PC-3 (cell line): ENCODE measurements at regions not wholly inside any gene's neighbourhood (a gene's known extent, or its start where the extent isn't known, plus 50 kb on each side); places are given as distances from the start of the nearest gene placed in this dataset.

Source experiments
- ATAC-seq: fragments of 200-7000 bp; cut with Tn5 transposase; 2 replicates; pipeline ENCODE4 v1.9.1; 2020; ENCODE audit warnings: mild to moderate bottlenecking, moderate library complexity
- BruUV-seq: library from RNA; stranded (reverse); fragments of 400-500 nt; replicated peaks from 2 replicates; lab custom pipeline; 2021; lab: Mats Ljungman, UMichigan
- CTCF ChIA-PET: fragments of 300-600 bp; sonication (Branson Sonifier 250); formaldehyde crosslinking; loops from one replicate; lab custom pipeline; 2022; ENCODE audit warnings: antibody characterized with exemption; lab: Charles Lee
- POLR2A ChIA-PET: fragments of 300-600 bp; sonication (Branson Sonifier 250); formaldehyde crosslinking; loops from one replicate; lab custom pipeline; 2022; ENCODE audit warnings: antibody characterized with exemption; ENCODE audit not compliant: unreplicated experiment; lab: Charles Lee
- DNase-seq: peaks from one replicate; pipeline ENCODE4 v3.0.0-alpha.2; 2015
- H2AFZ ChIP-seq: fragments of 300-600 bp; sonication (generic); 2 replicates; pipeline ENCODE4 v1.6.0; 2016; ENCODE audit warnings: antibody characterized with exemption, low read length
- H3F3A ChIP-seq: fragments of 300-600 bp; sonication (generic); one replicate; pipeline ENCODE4 v1.6.0; 2017; ENCODE audit warnings: antibody characterized with exemption, low read length, control low read depth, mild to moderate bottlenecking; ENCODE audit not compliant: unreplicated experiment
- H3K27ac ChIP-seq: fragments of 300-600 bp; sonication (generic); 2 replicates; pipeline ENCODE4 v1.5.1; 2016; ENCODE audit warnings: mild to moderate bottlenecking, low read length
- H3K27me3 ChIP-seq: fragments of 300-600 bp; sonication (generic); 2 replicates; pipeline ENCODE4 v1.6.1; 2016; ENCODE audit warnings: low read length, mixed read lengths
- H3K36me3 ChIP-seq: fragments of 300-600 bp; sonication (generic); 2 replicates; pipeline ENCODE4 v1.6.1; 2016; ENCODE audit warnings: low read depth, mixed run types, low read length, mixed read lengths
- H3K4me1 ChIP-seq: fragments of 300-600 bp; sonication (generic); 2 replicates; pipeline ENCODE4 v1.5.1; 2016; ENCODE audit warnings: low read length; ENCODE audit not compliant: insufficient read depth
- H3K4me2 ChIP-seq: fragments of 300-600 bp; sonication (generic); 2 replicates; pipeline ENCODE4 v1.6.0; 2016; ENCODE audit warnings: low read length
- H3K4me3 ChIP-seq: fragments of 300-600 bp; sonication (generic); 2 replicates; pipeline ENCODE4 v1.5.1; 2016; ENCODE audit warnings: mild to moderate bottlenecking, low read length, mixed read lengths
- H3K79me2 ChIP-seq: fragments of 300-600 bp; sonication (generic); 2 replicates; pipeline ENCODE4 v1.6.1; 2017; ENCODE audit warnings: low read length, mixed read lengths
- H3K9ac ChIP-seq: fragments of 300-600 bp; sonication (generic); 2 replicates; pipeline ENCODE4 v1.6.0; 2016; ENCODE audit warnings: mild to moderate bottlenecking, low read length
- H3K9me2 ChIP-seq: fragments of 300-600 bp; sonication (generic); replicated peaks from 2 replicates; pipeline ENCODE4 v1.6.1; 2016; ENCODE audit warnings: mixed run types, low read length, mixed read lengths
- H3K9me3 ChIP-seq: fragments of 300-600 bp; sonication (generic); 2 replicates; pipeline ENCODE4 v1.6.1; 2016; ENCODE audit warnings: low read length, mixed read lengths
- H4K20me1 ChIP-seq: fragments of 300-600 bp; sonication (generic); 2 replicates; pipeline ENCODE4 v1.6.1; 2016; ENCODE audit warnings: low read length, mixed read lengths
- CTCF ChIP-seq: fragments of 300-600 bp; sonication (generic); conservative IDR thresholded peaks from 2 replicates; pipeline ENCODE4 v1.5.1; 2017; ENCODE audit warnings: antibody characterized with exemption, low read depth, mild to moderate bottlenecking, low read length
- EZH2 ChIP-seq: fragments of 300-600 bp; sonication (generic); IDR thresholded peaks from one replicate; pipeline ENCODE4 v1.6.1; 2017; ENCODE audit warnings: antibody characterized with exemption, mild to moderate bottlenecking, low read length; ENCODE audit not compliant: unreplicated experiment
- EZH2phosphoT487 ChIP-seq: fragments of 300-600 bp; sonication (generic); IDR thresholded peaks from 2 replicates; pipeline ENCODE4 v1.6.1; 2018; ENCODE audit warnings: mild to moderate bottlenecking, antibody characterized with exemption, low read length, borderline replicate concordance
- intact Hi-C: fragments of 100-400 bp; cut with micrococcal nuclease; formaldehyde crosslinking; loops from 2 replicates; pipeline ENCODE4 v1.9.0; 2023

GRCh38 chr3:18735005-18735404, 309.9 kb upstream of the SATB1 start:
- Histone ChIP-seq H3K9me3 (no peaks in the 10 kb centered on the region), H3K36me3 (no peaks in the 10 kb centered on the region), H3K9me2 (no peaks in the 10 kb centered on the region), H3K4me3 (no peak overlapping the region), H4K20me1 (no peaks in the 10 kb centered on the region), H2AFZ (no peak overlapping the region), H3K4me2 (no peak overlapping the region), H3K9ac (no peak overlapping the region), H3F3A (no peaks in the 10 kb centered on the region), H3K79me2 (no peaks in the 10 kb centered on the region), H3K27ac (no peak overlapping the region), H3K27me3 (no peaks in the 10 kb centered on the region), H3K4me1 (peaks cover 14% of the 10 kb centered on the region)
- TF ChIP-seq EZH2phosphoT487 (no peak), CTCF (no peak), EZH2 (no peak)
- ATAC-seq (no peak), DNase-seq (no peak)
- CTCF ChIA-PET = no interaction called here
- POLR2A ChIA-PET = no interaction called here
- no TSS peak for BruUV-seq
- intact Hi-C loops = no loop called here

- H3K27ac ChIP-seq = no peak overlapping the region
- no peaks in the 10 kb centered on the region for H3K36me3 ChIP-seq
- no peak for ATAC-seq
- H3K9me2 ChIP-seq = no peaks in the 10 kb centered on the region
- H3K79me2 ChIP-seq = no peaks in the 10 kb centered on the region
- BruUV-seq = no TSS peak
- no peak overlapping the region for H3K9ac ChIP-seq
- H3K27me3 ChIP-seq = no peaks in the 10 kb centered on the region
- no peaks in the 10 kb centered on the region for H3F3A ChIP-seq
- H3K4me1 ChIP-seq = peaks cover 18% of the 10 kb centered on the region
- no peaks in the 10 kb centered on the region for H4K20me1 ChIP-seq
- POLR2A ChIA-PET = no interaction called here
- intact Hi-C loops = no loop called here
- CTCF ChIA-PET = no interaction called here
- no peak overlapping the region for H3K4me3 ChIP-seq
- no peak for TF ChIP-seq EZH2phosphoT487
- H3K4me2 ChIP-seq = no peak overlapping the region
- H3K9me3 ChIP-seq = no peaks in the 10 kb centered on the region
- no peak for DNase-seq
- H2AFZ ChIP-seq = no peak overlapping the region
Measured at GRCh38 chr3:18734309-18734708, 309.2 kb upstream of the SATB1 start.

GRCh38 chr3:18732474-18732873, 307.3 kb upstream of the SATB1 start:
- CTCF ChIA-PET = interaction anchor here (0.6 kb wide), 1 partner anchor 19 kb away, joined by 5 read pairs; no protein-coding TSS in a partner anchor
- no peak overlapping the region for H2AFZ ChIP-seq
- DNase-seq (peak; percentile 14), ATAC-seq (no peak)
- no peaks in the 10 kb centered on the region for H4K20me1 ChIP-seq
- intact Hi-C loops = no loop called here
- H3K27me3 ChIP-seq = no peaks in the 10 kb centered on the region
- H3K4me1 ChIP-seq = peaks cover 18% of the 10 kb centered on the region
- no peak overlapping the region for H3K4me2 ChIP-seq
- no peaks in the 10 kb centered on the region for H3K36me3 ChIP-seq
- H3F3A ChIP-seq = no peaks in the 10 kb centered on the region
- no TSS peak for BruUV-seq
- H3K9me2 ChIP-seq = no peaks in the 10 kb centered on the region
- no peak overlapping the region for H3K27ac ChIP-seq
- H3K4me3 ChIP-seq = no peak overlapping the region
- POLR2A ChIA-PET = no interaction called here
- TF ChIP-seq CTCF (no peak), EZH2phosphoT487 (no peak), EZH2 (no peak)
- no peaks in the 10 kb centered on the region for H3K9me3 ChIP-seq
- H3K9ac ChIP-seq = no peak overlapping the region
- no peaks in the 10 kb centered on the region for H3K79me2 ChIP-seq
